ENCODE measurements at regions not wholly inside any gene's neighbourhood (a gene's known extent, or its start where the extent isn't known, plus 50 kb on each side); places are given as distances from the start of the nearest gene placed in this dataset.

DNA sequence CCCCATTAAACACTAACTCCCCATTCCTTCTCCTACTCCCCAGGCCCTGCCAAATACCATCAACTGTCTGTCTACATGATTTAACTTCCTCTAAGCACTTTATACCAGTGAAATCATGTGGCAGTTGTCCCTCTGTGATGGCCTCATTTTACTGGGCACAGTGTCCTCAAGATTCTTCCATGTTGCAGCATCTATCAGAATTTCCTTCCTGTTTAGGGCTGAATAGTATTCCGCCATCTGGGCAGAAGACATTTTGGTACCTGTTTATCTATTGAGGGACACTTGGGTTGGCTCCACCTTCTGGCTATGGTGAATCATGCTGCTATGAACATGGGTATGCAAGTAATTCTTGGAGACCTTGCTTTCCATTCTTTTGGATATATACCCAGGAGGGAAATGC, 59.4 kb upstream of the IRX4 start:
- no peaks in the 10 kb centered on the region for H3K36me3 ChIP-seq (ENCODE audit: insufficient read depth, low read depth, low read length)
- H3K27me3 ChIP-seq (ENCODE audit: insufficient read depth, low read length): peaks cover 11% of the 10 kb centered on the region
- H3K4me3 ChIP-seq (ENCODE audit: low read length): no peak overlapping the region
- no peak overlapping the region for H3K27ac ChIP-seq (ENCODE audit: low read length)
- no peaks in the 10 kb centered on the region for H3K4me1 ChIP-seq (ENCODE audit: insufficient read depth, low read length)
- no peak overlapping the region for H3K9ac ChIP-seq (ENCODE audit: low read depth, low read length)
- no peaks in the 10 kb centered on the region for H3K9me3 ChIP-seq (ENCODE audit: insufficient read depth, low read depth, low read length)

DNA sequence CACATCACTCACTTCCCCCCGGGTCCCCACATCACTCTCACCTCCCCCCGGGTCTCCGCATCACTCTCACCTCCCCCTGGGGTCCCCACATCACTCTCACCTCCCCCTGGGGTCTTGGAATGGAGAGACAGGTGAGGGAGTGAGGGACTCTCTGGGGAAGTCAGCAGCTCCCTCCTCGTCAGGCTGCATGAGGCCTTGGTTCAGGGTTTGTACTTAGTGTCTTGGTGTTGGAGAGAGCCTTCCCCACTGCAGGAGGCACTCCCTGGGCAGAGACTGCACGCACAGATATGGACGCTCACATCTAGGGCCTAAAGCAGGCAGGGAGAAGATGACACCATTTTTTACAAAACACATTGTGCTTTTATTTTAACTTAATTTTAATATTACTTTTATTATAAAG, 56.5 kb upstream of the IRX4 start:
- no peak overlapping the region for H3K27ac ChIP-seq (ENCODE audit: low read length)
- no peaks in the 10 kb centered on the region for H3K4me1 ChIP-seq (ENCODE audit: insufficient read depth, low read length)
- H3K27me3 ChIP-seq (ENCODE audit: insufficient read depth, low read length): peaks cover 7% of the 10 kb centered on the region; the same call in 1 of the 2 replicates
- H3K9me3 ChIP-seq (ENCODE audit: insufficient read depth, low read depth, low read length): no peaks in the 10 kb centered on the region
- H3K4me3 ChIP-seq (ENCODE audit: low read length): no peak overlapping the region
- no peak overlapping the region for H3K9ac ChIP-seq (ENCODE audit: low read depth, low read length)
- no peaks in the 10 kb centered on the region for H3K36me3 ChIP-seq (ENCODE audit: insufficient read depth, low read depth, low read length)

DNA sequence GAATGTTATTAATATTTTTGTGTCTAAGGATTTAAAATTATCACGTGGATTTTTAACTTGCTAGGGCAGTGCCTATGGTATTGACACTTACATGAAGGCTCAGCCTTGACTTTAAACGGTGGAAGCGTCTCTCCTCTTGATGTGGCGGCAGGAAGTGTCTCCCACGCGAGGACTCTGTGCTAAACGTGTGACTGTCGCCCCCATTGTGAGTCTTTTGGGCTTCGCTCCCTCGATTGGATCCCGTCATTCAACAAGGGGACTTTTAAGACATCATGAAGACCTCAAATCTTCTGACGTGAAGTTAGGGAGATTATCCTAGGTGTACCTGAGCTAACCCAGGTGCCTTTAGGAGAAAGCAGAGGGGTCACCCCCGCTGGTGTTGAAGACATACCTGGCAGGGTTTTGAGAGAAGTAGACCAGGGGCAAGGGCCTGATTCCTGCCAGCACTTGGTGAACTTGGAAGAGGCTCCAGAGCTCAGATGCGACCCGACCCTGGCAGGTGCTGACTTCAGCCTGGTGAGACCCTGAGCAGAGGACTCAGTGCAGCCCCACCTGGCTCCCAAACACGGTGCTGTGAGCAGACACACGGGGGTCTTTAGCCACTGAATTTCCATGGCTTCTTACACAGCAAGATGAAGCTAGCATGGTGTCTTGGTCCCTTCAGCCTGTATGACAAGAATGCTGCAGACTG, 55.7 kb upstream of the IRX4 start:
- Histone ChIP-seq H3K4me1 (ENCODE audit: insufficient read depth, low read length) (no peaks in the 10 kb centered on the region), H3K9me3 (ENCODE audit: insufficient read depth, low read depth, low read length) (no peaks in the 10 kb centered on the region), H3K9ac (ENCODE audit: low read depth, low read length) (no peak overlapping the region), H3K36me3 (ENCODE audit: insufficient read depth, low read depth, low read length) (no peaks in the 10 kb centered on the region), H3K27me3 (ENCODE audit: insufficient read depth, low read length) (peaks cover 3% of the 10 kb centered on the region; the same call in 1 of the 2 replicates), H3K27ac (ENCODE audit: low read length) (no peak overlapping the region), H3K4me3 (ENCODE audit: low read length) (no peak overlapping the region)

DNA sequence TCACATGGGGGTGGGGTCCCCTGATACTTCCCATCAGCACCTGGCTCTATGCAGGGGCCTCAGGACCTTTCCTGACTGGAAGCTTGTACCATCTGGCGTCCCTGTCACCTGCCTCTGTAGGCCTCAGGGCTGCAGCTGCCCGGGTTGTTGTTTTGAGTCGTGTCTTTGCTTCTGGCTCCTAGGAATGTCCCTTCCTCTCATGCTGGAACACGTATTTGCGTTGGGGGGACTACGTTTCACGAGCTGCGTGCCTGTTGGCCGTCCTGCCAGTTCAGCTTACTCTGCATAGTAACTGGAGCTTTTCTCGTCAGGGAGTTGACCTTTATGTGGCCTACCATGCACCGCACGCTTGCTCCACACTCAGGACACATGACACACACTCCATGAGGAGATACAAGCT, 54.9 kb upstream of the IRX4 start:
- no peaks in the 10 kb centered on the region for H3K36me3 ChIP-seq (ENCODE audit: insufficient read depth, low read depth, low read length)
- H3K27me3 ChIP-seq (ENCODE audit: insufficient read depth, low read length): peaks cover 7% of the 10 kb centered on the region
- H3K4me1 ChIP-seq (ENCODE audit: insufficient read depth, low read length): no peaks in the 10 kb centered on the region
- no peaks in the 10 kb centered on the region for H3K9me3 ChIP-seq (ENCODE audit: insufficient read depth, low read depth, low read length)
- no peak overlapping the region for H3K27ac ChIP-seq (ENCODE audit: low read length)
- no peak overlapping the region for H3K9ac ChIP-seq (ENCODE audit: low read depth, low read length)
- no peak overlapping the region for H3K4me3 ChIP-seq (ENCODE audit: low read length)

DNA sequence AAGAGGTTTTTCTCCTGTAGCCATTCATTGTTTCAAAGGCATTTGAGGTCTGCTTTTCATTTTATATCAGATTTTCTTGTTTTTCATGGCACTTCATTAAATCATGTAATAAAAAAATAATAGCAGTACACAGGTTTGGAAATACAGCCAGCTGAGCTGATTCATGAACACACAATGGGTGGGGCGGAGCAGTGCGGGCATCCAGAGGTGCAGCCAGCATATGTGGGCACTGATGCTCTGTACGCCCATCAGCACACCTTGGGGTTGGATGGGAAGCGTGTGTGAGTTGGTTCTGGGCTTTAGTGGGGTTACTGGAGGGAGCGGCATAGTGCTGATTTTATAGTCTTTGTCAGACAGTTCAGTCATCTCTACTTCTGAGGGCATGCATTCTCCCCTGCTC, 54.2 kb upstream of the IRX4 start:
- Histone ChIP-seq H3K4me3 (ENCODE audit: low read length) (no peak overlapping the region), H3K27me3 (ENCODE audit: insufficient read depth, low read length) (peaks cover 14% of the 10 kb centered on the region), H3K9ac (ENCODE audit: low read depth, low read length) (no peak overlapping the region), H3K4me1 (ENCODE audit: insufficient read depth, low read length) (no peaks in the 10 kb centered on the region), H3K36me3 (ENCODE audit: insufficient read depth, low read depth, low read length) (no peaks in the 10 kb centered on the region), H3K27ac (ENCODE audit: low read length) (no peak overlapping the region), H3K9me3 (ENCODE audit: insufficient read depth, low read depth, low read length) (no peaks in the 10 kb centered on the region)

DNA sequence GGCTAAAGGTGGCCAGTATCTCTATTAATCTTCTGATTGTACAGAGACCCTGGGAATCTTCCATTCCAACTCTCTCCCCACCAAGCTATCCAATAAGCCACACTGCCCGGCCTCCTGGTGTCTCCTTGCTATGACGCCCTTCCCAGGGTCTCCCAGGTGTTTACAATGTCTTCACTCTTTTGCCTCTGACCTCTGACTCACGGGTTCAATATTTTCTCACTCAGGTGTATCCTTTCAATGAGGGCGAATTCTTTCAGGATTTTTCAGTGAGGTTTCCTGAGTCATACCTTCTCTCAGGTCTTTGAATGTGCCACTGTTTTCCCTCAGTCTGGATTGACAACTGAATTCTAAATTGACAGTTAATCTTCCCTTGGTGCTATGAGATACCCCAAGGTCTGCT, 53.7 kb upstream of the IRX4 start:
- Histone ChIP-seq H3K27ac (ENCODE audit: low read length) (no peak overlapping the region), H3K4me1 (ENCODE audit: insufficient read depth, low read length) (no peaks in the 10 kb centered on the region), H3K27me3 (ENCODE audit: insufficient read depth, low read length) (peaks cover 18% of the 10 kb centered on the region), H3K9ac (ENCODE audit: low read depth, low read length) (no peak overlapping the region), H3K36me3 (ENCODE audit: insufficient read depth, low read depth, low read length) (no peaks in the 10 kb centered on the region), H3K4me3 (ENCODE audit: low read length) (no peak overlapping the region), H3K9me3 (ENCODE audit: insufficient read depth, low read depth, low read length) (no peaks in the 10 kb centered on the region)

DNA sequence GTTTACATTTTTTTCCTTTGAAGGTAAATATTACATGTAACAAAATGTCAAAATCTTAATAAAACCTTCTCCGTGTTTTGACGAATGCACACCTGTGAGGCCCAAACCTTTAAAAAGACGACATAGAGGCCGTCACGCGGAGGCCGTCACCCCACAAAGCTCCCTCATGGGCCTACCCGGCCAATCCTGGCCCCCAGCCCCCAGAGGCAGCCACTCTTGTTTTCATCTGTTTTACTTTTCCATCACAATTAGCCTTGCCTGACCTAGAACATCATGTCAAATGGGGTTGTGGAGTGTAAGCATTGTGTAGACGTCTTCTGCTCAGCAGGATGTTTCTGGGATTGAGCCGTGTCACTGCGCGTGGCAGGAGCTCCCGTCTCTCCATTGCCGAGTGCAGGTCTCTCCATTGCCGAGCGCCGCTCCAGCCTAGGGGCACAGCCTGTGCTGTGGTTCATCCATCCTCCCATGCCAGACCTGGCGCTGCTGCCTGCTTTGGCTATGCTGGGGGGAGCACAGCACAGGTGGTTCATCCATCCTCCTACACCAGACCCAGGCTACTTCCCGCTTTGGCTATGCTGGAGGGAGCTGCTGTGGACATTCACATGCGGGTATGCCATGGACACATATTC, 52.2 kb upstream of the IRX4 start:
- Histone ChIP-seq H3K9me3 (ENCODE audit: insufficient read depth, low read depth, low read length) (no peaks in the 10 kb centered on the region), H3K36me3 (ENCODE audit: insufficient read depth, low read depth, low read length) (no peaks in the 10 kb centered on the region), H3K27ac (ENCODE audit: low read length) (no peak overlapping the region), H3K4me1 (ENCODE audit: insufficient read depth, low read length) (no peaks in the 10 kb centered on the region), H3K27me3 (ENCODE audit: insufficient read depth, low read length) (peaks cover 33% of the 10 kb centered on the region), H3K4me3 (ENCODE audit: low read length) (no peak overlapping the region), H3K9ac (ENCODE audit: low read depth, low read length) (no peak overlapping the region)

DNA sequence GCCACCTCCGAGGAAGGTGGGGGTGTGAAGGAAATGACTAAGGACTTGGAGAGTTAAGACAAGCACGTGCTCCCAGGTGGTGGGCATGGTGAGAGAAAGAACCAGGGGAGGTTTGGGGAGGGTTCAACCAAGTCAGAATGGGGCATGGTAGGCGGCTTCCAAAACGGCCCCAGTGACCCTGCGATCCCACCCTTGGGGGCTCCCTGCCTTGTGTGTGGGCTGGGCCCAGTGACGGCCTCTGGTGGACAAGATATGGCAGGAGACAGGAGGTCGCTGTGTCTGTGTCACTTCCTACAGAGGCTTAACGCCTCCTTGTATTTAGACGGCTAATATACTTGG, 51.3 kb upstream of the IRX4 start:
- Histone ChIP-seq H3K9me3 (ENCODE audit: insufficient read depth, low read depth, low read length) (no peaks in the 10 kb centered on the region), H3K36me3 (ENCODE audit: insufficient read depth, low read depth, low read length) (no peaks in the 10 kb centered on the region), H3K27me3 (ENCODE audit: insufficient read depth, low read length) (peaks cover 39% of the 10 kb centered on the region), H3K4me1 (ENCODE audit: insufficient read depth, low read length) (no peaks in the 10 kb centered on the region), H3K27ac (ENCODE audit: low read length) (no peak overlapping the region), H3K4me3 (ENCODE audit: low read length) (no peak overlapping the region), H3K9ac (ENCODE audit: low read depth, low read length) (no peak overlapping the region)

DNA sequence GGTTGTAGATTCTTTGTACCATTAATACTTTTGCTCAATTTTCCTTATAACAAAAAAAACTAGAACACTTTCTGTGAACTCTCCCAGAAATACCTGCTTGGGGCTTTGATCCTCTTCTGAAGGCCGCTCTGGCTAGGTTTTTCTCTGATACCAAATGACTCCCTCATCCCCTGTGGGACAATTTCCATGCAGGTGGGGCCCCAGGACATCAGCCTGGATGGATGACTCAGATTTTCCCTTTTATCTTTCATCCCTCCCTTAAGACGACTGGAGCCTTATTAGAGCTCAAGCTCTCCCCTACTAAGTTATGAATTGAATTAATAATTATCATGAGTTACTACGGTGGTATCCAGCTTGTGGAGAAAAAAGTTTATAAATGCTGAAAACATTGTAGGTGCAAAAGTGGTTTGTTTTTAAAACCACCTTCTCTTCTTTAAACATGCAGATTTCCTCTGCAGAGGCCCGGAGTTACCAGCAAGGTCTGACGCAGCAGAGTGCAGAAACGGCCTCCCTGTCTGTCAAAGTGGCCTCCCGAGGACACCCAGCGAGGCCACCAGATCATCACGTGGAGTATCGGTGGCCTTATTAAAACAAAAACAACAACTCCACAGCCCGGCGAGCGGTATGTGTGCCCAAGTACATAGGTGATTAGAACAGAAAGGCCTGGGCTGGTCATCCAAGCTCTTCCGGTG, 50.8 kb upstream of the IRX4 start:
- H3K9ac ChIP-seq (ENCODE audit: low read depth, low read length): no peak overlapping the region
- H3K4me1 ChIP-seq (ENCODE audit: insufficient read depth, low read length): no peaks in the 10 kb centered on the region
- no peak overlapping the region for H3K4me3 ChIP-seq (ENCODE audit: low read length)
- no peaks in the 10 kb centered on the region for H3K36me3 ChIP-seq (ENCODE audit: insufficient read depth, low read depth, low read length)
- no peak overlapping the region for H3K27ac ChIP-seq (ENCODE audit: low read length)
- no peaks in the 10 kb centered on the region for H3K9me3 ChIP-seq (ENCODE audit: insufficient read depth, low read depth, low read length)
- peaks cover 39% of the 10 kb centered on the region for H3K27me3 ChIP-seq (ENCODE audit: insufficient read depth, low read length)

Data from iPS-20b (cell line).